ENCODE measurements at regions not wholly inside any gene's neighbourhood (a gene's known extent, or its start where the extent isn't known, plus 50 kb on each side); places are given as distances from the start of the nearest gene placed in this dataset.
"Not testable (repeated sequence)": the region's sequence is repeated elsewhere in the genome, so short reads cannot be mapped to it uniquely, and the experiment has no call there.

DNA sequence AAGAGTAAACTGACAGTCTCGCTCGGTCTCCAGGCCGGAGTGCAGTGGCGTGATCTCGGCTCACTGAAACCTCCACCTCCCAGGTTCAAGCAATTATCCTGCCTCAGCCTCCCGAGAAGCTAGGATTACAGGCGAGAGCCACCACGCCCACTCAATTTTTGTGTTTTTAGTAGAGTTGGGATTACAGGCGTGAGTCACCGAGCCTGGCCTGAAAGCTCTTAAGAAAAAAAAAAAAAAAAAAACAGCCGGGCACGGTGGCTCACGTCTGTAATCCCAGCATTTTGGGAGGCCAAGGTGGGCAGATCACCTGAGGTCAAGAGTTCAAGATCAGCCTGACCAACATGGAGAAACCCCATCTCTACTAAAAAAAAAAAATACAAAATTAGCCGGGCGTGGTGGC is 55.3 kb upstream of the THOC2 start:
- not testable (repeated sequence) for H3K27me3 ChIP-seq (ENCODE audit: control insufficient read depth in 3 of 3, insufficient read depth in 3 of 3, low read length in 2 of 3); ATAC-seq (ENCODE audit: insufficient read depth, low FRiP score); H3K9ac ChIP-seq (ENCODE audit: insufficient read depth in 1 of 2, low read length in 2 of 2); H3K4me1 ChIP-seq (ENCODE audit: control insufficient read depth in 5 of 5, insufficient read depth in 5 of 5, low read length in 5 of 5); H3K36me3 ChIP-seq (ENCODE audit: control insufficient read depth in 4 of 4, insufficient read depth in 4 of 4, low read length in 4 of 4); H3K4me3 ChIP-seq; H3K27ac ChIP-seq (ENCODE audit: low read depth in 1 of 2, low read length in 1 of 2); H3K9me3 ChIP-seq (ENCODE audit: control insufficient read depth in 4 of 4, insufficient read depth in 3 of 4, low read length in 3 of 4); DNase-seq
- 88 to 96% methylated on average over 14 to 15 of the region's 15 CpGs for WGBS, 2 donors

DNA sequence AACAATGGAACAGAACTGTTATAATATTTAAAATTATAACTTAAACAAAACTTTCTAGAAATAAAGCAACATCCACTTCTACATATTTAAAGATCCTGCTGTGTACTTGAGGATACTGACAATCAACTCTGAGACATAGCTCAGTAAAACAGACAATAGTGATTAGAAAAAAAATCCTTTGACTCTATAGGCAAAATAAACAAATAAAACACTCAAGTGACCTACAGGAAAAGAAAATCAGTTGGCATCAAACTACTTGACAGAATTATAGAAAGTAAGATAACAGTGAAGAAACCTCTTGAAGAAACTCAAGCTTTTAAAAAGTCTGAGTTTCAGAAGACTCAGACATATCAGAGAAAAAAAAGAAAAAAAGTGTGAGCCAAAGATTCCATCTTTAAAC is 55.9 kb upstream of the THOC2 start:
- Histone ChIP-seq H3K36me3 (ENCODE audit: control insufficient read depth in 4 of 4, insufficient read depth in 4 of 4, low read length in 4 of 4) (no peaks in the 10 kb centered on the region), H3K27ac (ENCODE audit: low read depth in 1 of 2, low read length in 1 of 2) (no peak overlapping the region), H3K9me3 (ENCODE audit: control insufficient read depth in 4 of 4, insufficient read depth in 3 of 4, low read length in 3 of 4) (peaks cover 0 to 3% (median 0%) of the 10 kb centered on the region in 4 donors), H3K9ac (ENCODE audit: insufficient read depth in 1 of 2, low read length in 2 of 2) (no peak overlapping the region), H3K27me3 (ENCODE audit: control insufficient read depth in 3 of 3, insufficient read depth in 3 of 3, low read length in 2 of 3) (no peaks in the 10 kb centered on the region), H3K4me1 (ENCODE audit: control insufficient read depth in 5 of 5, insufficient read depth in 5 of 5, low read length in 5 of 5) (no peaks in the 10 kb centered on the region), H3K4me3 (no peak overlapping the region)
- ATAC-seq (ENCODE audit: insufficient read depth, low FRiP score) = no peak
- TF ChIP-seq, protein P1, sequence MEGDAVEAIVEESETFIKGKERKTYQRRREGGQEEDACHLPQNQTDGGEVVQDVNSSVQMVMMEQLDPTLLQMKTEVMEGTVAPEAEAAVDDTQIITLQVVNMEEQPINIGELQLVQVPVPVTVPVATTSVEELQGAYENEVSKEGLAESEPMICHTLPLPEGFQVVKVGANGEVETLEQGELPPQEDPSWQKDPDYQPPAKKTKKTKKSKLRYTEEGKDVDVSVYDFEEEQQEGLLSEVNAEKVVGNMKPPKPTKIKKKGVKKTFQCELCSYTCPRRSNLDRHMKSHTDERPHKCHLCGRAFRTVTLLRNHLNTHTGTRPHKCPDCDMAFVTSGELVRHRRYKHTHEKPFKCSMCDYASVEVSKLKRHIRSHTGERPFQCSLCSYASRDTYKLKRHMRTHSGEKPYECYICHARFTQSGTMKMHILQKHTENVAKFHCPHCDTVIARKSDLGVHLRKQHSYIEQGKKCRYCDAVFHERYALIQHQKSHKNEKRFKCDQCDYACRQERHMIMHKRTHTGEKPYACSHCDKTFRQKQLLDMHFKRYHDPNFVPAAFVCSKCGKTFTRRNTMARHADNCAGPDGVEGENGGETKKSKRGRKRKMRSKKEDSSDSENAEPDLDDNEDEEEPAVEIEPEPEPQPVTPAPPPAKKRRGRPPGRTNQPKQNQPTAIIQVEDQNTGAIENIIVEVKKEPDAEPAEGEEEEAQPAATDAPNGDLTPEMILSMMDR (IDR thresholded peaks at IDR 0.05; ENCODE audit: control extremely low read depth, extremely low read depth) = no peak
- no peak for DNase-seq

DNA sequence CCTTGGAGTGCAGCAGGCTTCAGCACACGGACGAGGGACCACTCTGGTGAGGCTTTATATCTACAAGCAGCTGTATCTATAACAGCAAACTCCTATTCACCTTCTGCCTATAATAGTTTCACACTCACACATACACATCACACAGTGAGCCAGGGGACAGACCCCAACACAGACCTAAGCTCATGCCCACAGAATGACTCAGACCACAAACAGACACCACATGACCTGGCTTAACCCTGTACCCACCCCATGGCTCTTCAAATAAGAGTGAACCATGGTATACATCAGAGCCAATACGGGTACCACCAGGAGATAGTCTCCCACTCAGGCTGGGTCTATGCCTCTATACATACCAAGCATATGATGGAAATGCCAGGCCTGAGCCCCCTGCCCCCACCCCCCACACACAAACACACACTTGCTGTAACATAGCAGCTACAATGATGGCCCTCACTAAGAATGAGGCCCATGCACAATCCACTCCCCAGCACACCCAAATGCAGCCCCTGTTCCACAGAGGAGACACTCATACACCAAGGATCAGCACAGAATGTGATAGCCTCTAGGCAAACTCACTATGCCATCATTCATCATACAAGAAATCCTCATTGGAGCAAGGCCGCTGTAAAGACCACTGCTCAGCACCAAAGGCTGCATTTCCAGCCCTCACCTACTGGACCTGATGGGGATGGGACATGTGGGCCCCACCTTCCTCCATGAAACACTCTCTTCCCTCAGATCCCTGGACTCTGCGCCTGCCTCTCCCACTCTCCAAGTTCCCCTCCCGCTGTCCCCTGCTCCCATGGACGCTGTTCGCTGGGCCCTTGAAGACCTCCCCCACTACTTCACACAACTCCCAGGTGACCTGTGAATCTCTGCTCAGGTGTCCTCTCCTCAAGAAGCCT is 62.1 kb upstream of the XIAP start:
- H3K27ac ChIP-seq (ENCODE audit: low read depth in 1 of 2, low read length in 1 of 2) = no peak overlapping the region
- no peaks in the 10 kb centered on the region for H3K4me1 ChIP-seq (ENCODE audit: control insufficient read depth in 5 of 5, insufficient read depth in 5 of 5, low read length in 5 of 5)
- H3K9me3 ChIP-seq (ENCODE audit: control insufficient read depth in 4 of 4, insufficient read depth in 3 of 4, low read length in 3 of 4) = no peaks in the 10 kb centered on the region
- no peaks in the 10 kb centered on the region for H3K36me3 ChIP-seq (ENCODE audit: control insufficient read depth in 4 of 4, insufficient read depth in 4 of 4, low read length in 4 of 4)
- no peaks in the 10 kb centered on the region for H3K27me3 ChIP-seq (ENCODE audit: control insufficient read depth in 3 of 3, insufficient read depth in 3 of 3, low read length in 2 of 3)
- WGBS, 2 donors = 84 to 98% methylated on average over 6 to 8 of the region's 8 CpGs
- TF ChIP-seq, protein P1 (IDR thresholded peaks at IDR 0.05; ENCODE audit: control extremely low read depth, extremely low read depth) = no peak
- no peak overlapping the region for H3K4me3 ChIP-seq
- DNase-seq = no peak
- no peak for ATAC-seq (ENCODE audit: insufficient read depth, low FRiP score)
- no peak overlapping the region for H3K9ac ChIP-seq (ENCODE audit: insufficient read depth in 1 of 2, low read length in 2 of 2)

DNA sequence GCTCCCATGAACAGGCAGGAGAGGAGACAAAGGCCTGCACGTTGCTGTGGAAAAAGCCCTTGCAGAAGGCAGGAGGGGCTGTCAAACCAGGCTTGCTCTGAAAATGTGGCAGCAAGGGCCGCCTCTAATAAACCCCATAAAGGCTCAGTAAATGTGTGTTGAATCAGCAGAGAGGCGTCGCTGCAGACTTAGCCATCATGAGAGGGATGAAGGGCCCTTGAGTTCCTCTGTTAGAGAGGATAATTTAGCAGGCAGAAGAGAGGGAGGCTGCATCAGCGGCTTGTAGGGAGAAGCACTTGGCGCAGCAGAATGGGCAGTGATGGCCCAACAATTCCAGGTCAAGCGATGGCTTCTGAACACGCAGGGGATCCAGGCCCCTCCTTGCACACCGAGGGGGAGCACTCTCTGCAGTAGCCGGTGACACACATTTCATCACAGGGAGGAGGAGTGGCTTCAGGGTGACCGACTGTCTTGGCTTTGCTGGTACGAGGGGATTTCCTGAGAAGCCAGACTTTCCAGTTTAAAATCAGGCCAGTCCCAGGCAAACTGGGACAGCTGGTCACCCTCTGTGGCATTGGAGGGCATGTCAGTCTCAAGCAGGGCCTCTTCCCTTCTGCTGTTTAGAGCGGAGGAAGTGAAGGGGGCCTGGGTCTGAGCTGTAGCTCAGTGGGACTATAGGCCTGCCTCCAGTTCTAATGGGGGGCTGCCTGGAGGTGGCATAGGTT is 61.0 kb upstream of the XIAP start:
- H3K27ac ChIP-seq (ENCODE audit: low read depth in 1 of 2, low read length in 1 of 2); H3K4me1 ChIP-seq (ENCODE audit: control insufficient read depth in 5 of 5, insufficient read depth in 5 of 5, low read length in 5 of 5); H3K4me3 ChIP-seq; H3K9ac ChIP-seq (ENCODE audit: insufficient read depth in 1 of 2, low read length in 2 of 2); H3K27me3 ChIP-seq (ENCODE audit: control insufficient read depth in 3 of 3, insufficient read depth in 3 of 3, low read length in 2 of 3); H3K36me3 ChIP-seq (ENCODE audit: control insufficient read depth in 4 of 4, insufficient read depth in 4 of 4, low read length in 4 of 4); H3K9me3 ChIP-seq (ENCODE audit: control insufficient read depth in 4 of 4, insufficient read depth in 3 of 4, low read length in 3 of 4): not testable (repeated sequence)
- DNase-seq (peak in 1 of 3 donors; percentile 7), ATAC-seq (ENCODE audit: insufficient read depth, low FRiP score) (peak; percentile 24)
- WGBS, 2 donors = 69 to 78% methylated on average over 4 to 12 of the region's 13 CpGs

Measured in lung (tissue), 11 donors.